HepG2 (cell line): ENCODE measurements at regions not wholly inside any gene's neighbourhood (a gene's known extent, or its start where the extent isn't known, plus 50 kb on each side); places are given as distances from the start of the nearest gene placed in this dataset.
A peak's percentile ranks its signal among the peaks of the same experiment; 100 is the strongest.

ENCODE experiments used
- EHMT2 ChIP-seq: fragments of 200-600 bp; sonication (generic); IDR thresholded peaks from 2 replicates; pipeline ENCODE4 v1.7.0; 2017; ENCODE audit warnings: antibody characterized with exemption, low read depth, low read length, borderline replicate concordance
- GATAD1 ChIP-seq: IDR thresholded peaks from 2 replicates; pipeline ENCODE4 v1.6.1; 2016; ENCODE audit warnings: missing genetic modification reagents, missing compliant biosample characterization
- LCORL ChIP-seq, 2 experiments: fragments of 450-650 bp in 1 of 2; sonication (generic) in 1 of 2; formaldehyde crosslinking in 1 of 2; IDR thresholded peaks; 2 replicates each; pipeline versions ENCODE4 v1.5.0 to v1.6.1; 2017 to 2020; ENCODE audit warnings: antibody characterized with exemption in 1 of 2, missing genetic modification reagents in 1 of 2
- NFYB ChIP-seq: sonication (generic); formaldehyde crosslinking; IDR thresholded peaks from 2 replicates; pipeline ENCODE4 v1.4.0; 2020; ENCODE audit warnings: missing genetic modification reagents
- NR2F2 ChIP-seq: IDR thresholded peaks from 2 replicates; pipeline ENCODE4 v1.6.1; 2012; ENCODE audit warnings: low read depth, inconsistent platforms, borderline replicate concordance
- SALL1 ChIP-seq: sonication (generic); formaldehyde crosslinking; IDR thresholded peaks from 2 replicates; pipeline ENCODE4 v1.8.0; 2022; ENCODE audit warnings: mild to moderate bottlenecking, missing genetic modification reagents
- STAG1 ChIP-seq: sonication (generic); formaldehyde crosslinking; IDR thresholded peaks from 2 replicates; pipeline ENCODE4 v1.4.0; 2020; ENCODE audit warnings: missing genetic modification reagents
- SYNCRIP ChIP-seq: fragments of 200-400 bp; formaldehyde crosslinking; IDR thresholded peaks from 2 replicates; pipeline ENCODE4 v1.6.1; 2018; ENCODE audit warnings: mild to moderate bottlenecking, low read depth, low read length; ENCODE audit not compliant: insufficient read depth
- YY1 ChIP-seq: IDR thresholded peaks from 2 replicates; pipeline ENCODE4 v1.6.1; 2011; ENCODE audit warnings: low read length, low read depth, moderate library complexity, mild to moderate bottlenecking; ENCODE audit not compliant: insufficient read depth, insufficient replicate concordance
- ZMYM4 ChIP-seq: sonication (generic); formaldehyde crosslinking; IDR thresholded peaks from 2 replicates; pipeline ENCODE4 v1.8.1; 2023; ENCODE audit warnings: mild to moderate bottlenecking, missing genetic modification reagents
- ZNF121 ChIP-seq: sonication (generic); formaldehyde crosslinking; IDR thresholded peaks from 2 replicates; pipeline ENCODE4 v1.5.0; 2020; ENCODE audit warnings: mild to moderate bottlenecking, missing genetic modification reagents
- ZNF30 ChIP-seq: sonication (generic); formaldehyde crosslinking; IDR thresholded peaks from 2 replicates; pipeline ENCODE4 v1.5.0; 2020; ENCODE audit warnings: mild to moderate bottlenecking, missing genetic modification reagents
- ZNF354B ChIP-seq: sonication (generic); formaldehyde crosslinking; IDR thresholded peaks from 2 replicates; pipeline ENCODE4 v1.8.0; 2022; ENCODE audit warnings: mild to moderate bottlenecking, missing genetic modification reagents
- ZNF703 ChIP-seq: sonication (generic); formaldehyde crosslinking; IDR thresholded peaks from 2 replicates; pipeline ENCODE4 v1.5.1; 2020; ENCODE audit warnings: missing genetic modification reagents, mild to moderate bottlenecking, moderate library complexity, borderline replicate concordance
- ZNF724P ChIP-seq: sonication (generic); formaldehyde crosslinking; IDR thresholded peaks from 2 replicates; pipeline ENCODE4 v1.8.0; 2022; ENCODE audit warnings: missing genetic modification reagents, borderline replicate concordance
- ZNF773 ChIP-seq: sonication (generic); formaldehyde crosslinking; IDR thresholded peaks from 2 replicates; pipeline ENCODE4 v1.4.0; 2020; ENCODE audit warnings: missing genetic modification reagents, borderline replicate concordance
- TF ChIP-seq, protein P1 (sequence below): sonication (generic); formaldehyde crosslinking; IDR thresholded peaks from 2 replicates; pipeline ENCODE4 v1.5.1; 2020; ENCODE audit warnings: missing genetic modification reagents, mild to moderate bottlenecking, borderline replicate concordance
- TF ChIP-seq, protein P2 (sequence below): sonication (generic); formaldehyde crosslinking; IDR thresholded peaks from 2 replicates; pipeline ENCODE4 v1.5.1; 2020; ENCODE audit warnings: mild to moderate bottlenecking, missing genetic modification reagents, borderline replicate concordance
- TF ChIP-seq, protein P3 (sequence below): sonication (generic); formaldehyde crosslinking; IDR thresholded peaks from 2 replicates; pipeline ENCODE4 v1.8.1; 2023; ENCODE audit warnings: mild to moderate bottlenecking, missing genetic modification reagents, borderline replicate concordance
- TF ChIP-seq, protein P4 (sequence below): conservative IDR thresholded peaks from 2 replicates; pipeline ENCODE4 v1.6.1; 2018; ENCODE audit warnings: missing genetic modification reagents
- TF ChIP-seq, protein P5 (sequence below): sonication (generic); formaldehyde crosslinking; IDR thresholded peaks from 2 replicates; pipeline ENCODE4 v1.5.1; 2020; ENCODE audit warnings: mild to moderate bottlenecking, missing genetic modification reagents, moderate library complexity

DNA sequence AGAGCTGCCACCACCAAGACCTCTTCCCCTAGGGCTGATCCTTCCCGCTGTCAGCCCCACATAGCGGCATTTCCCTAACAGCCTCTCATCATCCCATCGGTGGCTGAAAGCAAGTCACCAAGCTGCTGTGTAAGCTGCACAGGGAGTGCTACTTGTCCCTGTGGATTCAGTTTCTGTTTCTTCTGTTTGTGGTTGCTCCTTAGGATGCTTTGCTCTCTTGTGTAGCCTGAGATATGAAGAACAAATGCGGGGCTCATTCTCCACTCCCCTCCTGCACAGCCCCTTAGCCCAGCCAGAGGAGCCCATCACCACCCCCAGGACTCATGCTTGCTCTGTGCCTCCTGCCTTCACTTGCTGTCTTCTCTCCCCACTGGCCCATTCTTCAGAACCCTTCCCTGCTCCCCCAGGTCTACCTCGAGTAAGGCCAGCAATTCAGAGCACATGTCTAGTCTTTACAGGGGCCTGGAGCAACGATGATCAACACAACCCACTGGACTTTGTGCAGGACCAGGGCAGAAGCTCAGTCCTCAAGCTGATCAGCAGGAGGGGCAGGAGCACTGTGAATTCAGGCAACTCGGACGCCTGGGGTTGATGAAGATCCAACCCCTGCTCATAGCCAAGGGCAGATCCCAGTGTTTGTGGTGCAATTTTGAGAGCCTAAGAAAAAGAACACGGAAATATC, 82.6 kb upstream of the GALNT2 start (continued):
- TF ChIP-seq, protein P1, sequence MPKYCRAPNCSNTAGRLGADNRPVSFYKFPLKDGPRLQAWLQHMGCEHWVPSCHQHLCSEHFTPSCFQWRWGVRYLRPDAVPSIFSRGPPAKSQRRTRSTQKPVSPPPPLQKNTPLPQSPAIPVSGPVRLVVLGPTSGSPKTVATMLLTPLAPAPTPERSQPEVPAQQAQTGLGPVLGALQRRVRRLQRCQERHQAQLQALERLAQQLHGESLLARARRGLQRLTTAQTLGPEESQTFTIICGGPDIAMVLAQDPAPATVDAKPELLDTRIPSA, result no peak
- TF ChIP-seq ZNF30 (CRISPR knock-in tag) (no peak), SALL1 (CRISPR knock-in tag) (peak; percentile 49), STAG1 (CRISPR knock-in tag) (peak; percentile 80), ZMYM4 (CRISPR knock-in tag) (peak; percentile 35; the same call in 1 of the 2 replicates), ZNF354B (CRISPR knock-in tag) (no peak), ZNF703 (CRISPR knock-in tag) (no peak), LCORL (IDR thresholded peaks at IDR 0.05) (no peak), LCORL (CRISPR knock-in tag; IDR thresholded peaks at IDR 0.05) (no peak), GATAD1 (CRISPR knock-in tag) (no peak), EHMT2 (no peak), SYNCRIP (no peak), YY1 (no peak), NR2F2 (no peak), ZNF724P (no peak), NFYB (CRISPR knock-in tag) (no peak), ZNF121 (CRISPR knock-in tag) (no peak), ZNF773 (no peak)
- TF ChIP-seq, protein P2, sequence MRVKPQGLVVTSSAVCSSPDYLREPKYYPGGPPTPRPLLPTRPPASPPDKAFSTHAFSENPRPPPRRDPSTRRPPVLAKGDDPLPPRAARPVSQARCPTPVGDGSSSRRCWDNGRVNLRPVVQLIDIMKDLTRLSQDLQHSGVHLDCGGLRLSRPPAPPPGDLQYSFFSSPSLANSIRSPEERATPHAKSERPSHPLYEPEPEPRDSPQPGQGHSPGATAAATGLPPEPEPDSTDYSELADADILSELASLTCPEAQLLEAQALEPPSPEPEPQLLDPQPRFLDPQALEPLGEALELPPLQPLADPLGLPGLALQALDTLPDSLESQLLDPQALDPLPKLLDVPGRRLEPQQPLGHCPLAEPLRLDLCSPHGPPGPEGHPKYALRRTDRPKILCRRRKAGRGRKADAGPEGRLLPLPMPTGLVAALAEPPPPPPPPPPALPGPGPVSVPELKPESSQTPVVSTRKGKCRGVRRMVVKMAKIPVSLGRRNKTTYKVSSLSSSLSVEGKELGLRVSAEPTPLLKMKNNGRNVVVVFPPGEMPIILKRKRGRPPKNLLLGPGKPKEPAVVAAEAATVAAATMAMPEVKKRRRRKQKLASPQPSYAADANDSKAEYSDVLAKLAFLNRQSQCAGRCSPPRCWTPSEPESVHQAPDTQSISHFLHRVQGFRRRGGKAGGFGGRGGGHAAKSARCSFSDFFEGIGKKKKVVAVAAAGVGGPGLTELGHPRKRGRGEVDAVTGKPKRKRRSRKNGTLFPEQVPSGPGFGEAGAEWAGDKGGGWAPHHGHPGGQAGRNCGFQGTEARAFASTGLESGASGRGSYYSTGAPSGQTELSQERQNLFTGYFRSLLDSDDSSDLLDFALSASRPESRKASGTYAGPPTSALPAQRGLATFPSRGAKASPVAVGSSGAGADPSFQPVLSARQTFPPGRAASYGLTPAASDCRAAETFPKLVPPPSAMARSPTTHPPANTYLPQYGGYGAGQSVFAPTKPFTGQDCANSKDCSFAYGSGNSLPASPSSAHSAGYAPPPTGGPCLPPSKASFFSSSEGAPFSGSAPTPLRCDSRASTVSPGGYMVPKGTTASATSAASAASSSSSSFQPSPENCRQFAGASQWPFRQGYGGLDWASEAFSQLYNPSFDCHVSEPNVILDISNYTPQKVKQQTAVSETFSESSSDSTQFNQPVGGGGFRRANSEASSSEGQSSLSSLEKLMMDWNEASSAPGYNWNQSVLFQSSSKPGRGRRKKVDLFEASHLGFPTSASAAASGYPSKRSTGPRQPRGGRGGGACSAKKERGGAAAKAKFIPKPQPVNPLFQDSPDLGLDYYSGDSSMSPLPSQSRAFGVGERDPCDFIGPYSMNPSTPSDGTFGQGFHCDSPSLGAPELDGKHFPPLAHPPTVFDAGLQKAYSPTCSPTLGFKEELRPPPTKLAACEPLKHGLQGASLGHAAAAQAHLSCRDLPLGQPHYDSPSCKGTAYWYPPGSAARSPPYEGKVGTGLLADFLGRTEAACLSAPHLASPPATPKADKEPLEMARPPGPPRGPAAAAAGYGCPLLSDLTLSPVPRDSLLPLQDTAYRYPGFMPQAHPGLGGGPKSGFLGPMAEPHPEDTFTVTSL (CRISPR knock-in tag), result no peak
- TF ChIP-seq, protein P3, sequence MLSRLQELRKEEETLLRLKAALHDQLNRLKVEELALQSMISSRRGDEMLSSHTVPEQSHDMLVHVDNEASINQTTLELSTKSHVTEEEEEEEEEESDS (CRISPR knock-in tag), result no peak
- TF ChIP-seq, protein P4, sequence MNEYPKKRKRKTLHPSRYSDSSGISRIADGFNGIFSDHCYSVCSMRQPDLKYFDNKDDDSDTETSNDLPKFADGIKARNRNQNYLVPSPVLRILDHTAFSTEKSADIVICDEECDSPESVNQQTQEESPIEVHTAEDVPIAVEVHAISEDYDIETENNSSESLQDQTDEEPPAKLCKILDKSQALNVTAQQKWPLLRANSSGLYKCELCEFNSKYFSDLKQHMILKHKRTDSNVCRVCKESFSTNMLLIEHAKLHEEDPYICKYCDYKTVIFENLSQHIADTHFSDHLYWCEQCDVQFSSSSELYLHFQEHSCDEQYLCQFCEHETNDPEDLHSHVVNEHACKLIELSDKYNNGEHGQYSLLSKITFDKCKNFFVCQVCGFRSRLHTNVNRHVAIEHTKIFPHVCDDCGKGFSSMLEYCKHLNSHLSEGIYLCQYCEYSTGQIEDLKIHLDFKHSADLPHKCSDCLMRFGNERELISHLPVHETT (CRISPR knock-in tag), result no peak
- TF ChIP-seq, protein P5, sequence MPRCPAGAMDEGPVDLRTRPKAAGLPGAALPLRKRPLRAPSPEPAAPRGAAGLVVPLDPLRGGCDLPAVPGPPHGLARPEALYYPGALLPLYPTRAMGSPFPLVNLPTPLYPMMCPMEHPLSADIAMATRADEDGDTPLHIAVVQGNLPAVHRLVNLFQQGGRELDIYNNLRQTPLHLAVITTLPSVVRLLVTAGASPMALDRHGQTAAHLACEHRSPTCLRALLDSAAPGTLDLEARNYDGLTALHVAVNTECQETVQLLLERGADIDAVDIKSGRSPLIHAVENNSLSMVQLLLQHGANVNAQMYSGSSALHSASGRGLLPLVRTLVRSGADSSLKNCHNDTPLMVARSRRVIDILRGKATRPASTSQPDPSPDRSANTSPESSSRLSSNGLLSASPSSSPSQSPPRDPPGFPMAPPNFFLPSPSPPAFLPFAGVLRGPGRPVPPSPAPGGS, result 0 out of 2 replicates have a peak, but pooled peaks have one; percentile 35
